Esophagus muscularis mucosa (tissue), 3 donors: ENCODE measurements at regions not wholly inside any gene's neighbourhood (a gene's known extent, or its start where the extent isn't known, plus 50 kb on each side); places are given as distances from the start of the nearest gene placed in this dataset.

Experiments
- POLR2AphosphoS5 ChIP-seq, 2 donors: sonication (generic); formaldehyde crosslinking; IDR thresholded peaks; one replicate each; pipeline ENCODE4 v1.6.1; 2017; ENCODE audit warnings: antibody characterized with exemption in 2 of 2
- TF ChIP-seq, protein P1 (sequence below), 3 experiments: fragments of 200-600 bp in 2 of 3; fragments of 450-650 bp in 1 of 3; sonication (generic) in 2 of 3; IDR thresholded peaks; one replicate each; pipeline ENCODE4 v1.5.1; 2017 to 2019; ENCODE audit warnings: antibody characterized with exemption in 3 of 3, mild to moderate bottlenecking in 2 of 3, moderate library complexity in 1 of 3

- TF ChIP-seq, protein P1, sequence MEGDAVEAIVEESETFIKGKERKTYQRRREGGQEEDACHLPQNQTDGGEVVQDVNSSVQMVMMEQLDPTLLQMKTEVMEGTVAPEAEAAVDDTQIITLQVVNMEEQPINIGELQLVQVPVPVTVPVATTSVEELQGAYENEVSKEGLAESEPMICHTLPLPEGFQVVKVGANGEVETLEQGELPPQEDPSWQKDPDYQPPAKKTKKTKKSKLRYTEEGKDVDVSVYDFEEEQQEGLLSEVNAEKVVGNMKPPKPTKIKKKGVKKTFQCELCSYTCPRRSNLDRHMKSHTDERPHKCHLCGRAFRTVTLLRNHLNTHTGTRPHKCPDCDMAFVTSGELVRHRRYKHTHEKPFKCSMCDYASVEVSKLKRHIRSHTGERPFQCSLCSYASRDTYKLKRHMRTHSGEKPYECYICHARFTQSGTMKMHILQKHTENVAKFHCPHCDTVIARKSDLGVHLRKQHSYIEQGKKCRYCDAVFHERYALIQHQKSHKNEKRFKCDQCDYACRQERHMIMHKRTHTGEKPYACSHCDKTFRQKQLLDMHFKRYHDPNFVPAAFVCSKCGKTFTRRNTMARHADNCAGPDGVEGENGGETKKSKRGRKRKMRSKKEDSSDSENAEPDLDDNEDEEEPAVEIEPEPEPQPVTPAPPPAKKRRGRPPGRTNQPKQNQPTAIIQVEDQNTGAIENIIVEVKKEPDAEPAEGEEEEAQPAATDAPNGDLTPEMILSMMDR (IDR thresholded peaks at IDR 0.05) = no peak
- no peak for TF ChIP-seq POLR2AphosphoS5 (IDR thresholded peaks at IDR 0.05)
Observed at GRCh38 chr10:78299851-78300468, 266.3 kb downstream of the RPS24 start.
